ENCODE measurements at regions not wholly inside any gene's neighbourhood (a gene's known extent, or its start where the extent isn't known, plus 50 kb on each side); places are given as distances from the start of the nearest gene placed in this dataset.

DNA sequence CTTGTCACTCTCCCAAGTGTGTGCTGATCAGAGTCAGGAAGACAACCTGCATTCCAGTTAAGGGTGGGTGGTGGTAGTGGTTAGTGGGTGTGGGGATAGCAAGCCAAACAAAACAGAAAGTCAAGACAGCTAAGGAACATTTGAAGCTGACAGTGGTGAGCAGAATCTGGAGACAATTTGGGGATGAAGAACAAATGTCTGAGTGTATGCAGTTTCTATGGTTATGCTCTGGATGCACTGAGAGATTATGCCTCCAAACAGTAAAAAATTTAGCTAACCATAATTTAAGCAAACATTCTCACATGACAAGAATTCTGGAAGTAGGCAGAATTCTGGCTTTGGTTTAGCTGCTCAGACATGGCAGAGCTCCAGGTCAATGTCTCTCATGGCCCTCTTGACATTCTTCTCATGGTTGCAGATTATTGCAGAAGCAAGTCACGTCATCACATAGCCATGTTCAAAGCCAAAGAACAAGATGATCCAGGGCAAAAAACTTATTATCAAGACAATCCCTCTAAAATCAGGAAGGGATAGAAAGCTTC is 148.7 kb downstream of the LURAP1L start:
- H3K27me3 ChIP-seq (ENCODE audit: insufficient read depth) = no peaks in the 10 kb centered on the region
- DNase-seq (ENCODE audit: low spot score) (no peak), ATAC-seq (no peak)
- no peak overlapping the region for H2AFZ ChIP-seq
- H3K4me2 ChIP-seq = no peak overlapping the region
- H3K4me3 Mint-ChIP-seq = no peak overlapping the region
- H3K36me3 Mint-ChIP-seq (ENCODE audit: low read depth) = no peaks in the 10 kb centered on the region
- H3K79me2 ChIP-seq (replicated peaks; ENCODE audit: insufficient read depth) = no peaks in the 10 kb centered on the region
- H3K27ac ChIP-seq (ENCODE audit: low read depth) = no peak overlapping the region
- H3K27me3 Mint-ChIP-seq (ENCODE audit: insufficient read depth, low read depth, poor library complexity) = peaks cover 5% of the 10 kb centered on the region
- TF ChIP-seq, protein P1, sequence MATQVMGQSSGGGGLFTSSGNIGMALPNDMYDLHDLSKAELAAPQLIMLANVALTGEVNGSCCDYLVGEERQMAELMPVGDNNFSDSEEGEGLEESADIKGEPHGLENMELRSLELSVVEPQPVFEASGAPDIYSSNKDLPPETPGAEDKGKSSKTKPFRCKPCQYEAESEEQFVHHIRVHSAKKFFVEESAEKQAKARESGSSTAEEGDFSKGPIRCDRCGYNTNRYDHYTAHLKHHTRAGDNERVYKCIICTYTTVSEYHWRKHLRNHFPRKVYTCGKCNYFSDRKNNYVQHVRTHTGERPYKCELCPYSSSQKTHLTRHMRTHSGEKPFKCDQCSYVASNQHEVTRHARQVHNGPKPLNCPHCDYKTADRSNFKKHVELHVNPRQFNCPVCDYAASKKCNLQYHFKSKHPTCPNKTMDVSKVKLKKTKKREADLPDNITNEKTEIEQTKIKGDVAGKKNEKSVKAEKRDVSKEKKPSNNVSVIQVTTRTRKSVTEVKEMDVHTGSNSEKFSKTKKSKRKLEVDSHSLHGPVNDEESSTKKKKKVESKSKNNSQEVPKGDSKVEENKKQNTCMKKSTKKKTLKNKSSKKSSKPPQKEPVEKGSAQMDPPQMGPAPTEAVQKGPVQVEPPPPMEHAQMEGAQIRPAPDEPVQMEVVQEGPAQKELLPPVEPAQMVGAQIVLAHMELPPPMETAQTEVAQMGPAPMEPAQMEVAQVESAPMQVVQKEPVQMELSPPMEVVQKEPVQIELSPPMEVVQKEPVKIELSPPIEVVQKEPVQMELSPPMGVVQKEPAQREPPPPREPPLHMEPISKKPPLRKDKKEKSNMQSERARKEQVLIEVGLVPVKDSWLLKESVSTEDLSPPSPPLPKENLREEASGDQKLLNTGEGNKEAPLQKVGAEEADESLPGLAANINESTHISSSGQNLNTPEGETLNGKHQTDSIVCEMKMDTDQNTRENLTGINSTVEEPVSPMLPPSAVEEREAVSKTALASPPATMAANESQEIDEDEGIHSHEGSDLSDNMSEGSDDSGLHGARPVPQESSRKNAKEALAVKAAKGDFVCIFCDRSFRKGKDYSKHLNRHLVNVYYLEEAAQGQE (IDR thresholded peaks at IDR 0.05; ENCODE audit: unreplicated experiment) = no peak
- TF ChIP-seq NANOG (IDR thresholded peaks at IDR 0.05; ENCODE audit: borderline replicate concordance) (no peak), JUNB (IDR thresholded peaks at IDR 0.05; ENCODE audit: unreplicated experiment) (no peak), STAT1 (IDR thresholded peaks at IDR 0.05; ENCODE audit: unreplicated experiment) (no peak), EZH2phosphoT487 (IDR thresholded peaks at IDR 0.05; ENCODE audit: unreplicated experiment) (no peak), ZNF114 (CRISPR knock-in tag; IDR thresholded peaks at IDR 0.05) (no peak), CREB1 (CRISPR knock-in tag; IDR thresholded peaks at IDR 0.05; ENCODE audit: low read depth) (no peak), ZNF331 (CRISPR knock-in tag; IDR thresholded peaks at IDR 0.05; ENCODE audit: low read depth) (no peak), EZH2 (IDR thresholded peaks at IDR 0.05; ENCODE audit: low read depth, unreplicated experiment) (no peak), POLR2AphosphoS5 (IDR thresholded peaks at IDR 0.05; ENCODE audit: low read depth) (no peak)
- TF ChIP-seq, protein P2, sequence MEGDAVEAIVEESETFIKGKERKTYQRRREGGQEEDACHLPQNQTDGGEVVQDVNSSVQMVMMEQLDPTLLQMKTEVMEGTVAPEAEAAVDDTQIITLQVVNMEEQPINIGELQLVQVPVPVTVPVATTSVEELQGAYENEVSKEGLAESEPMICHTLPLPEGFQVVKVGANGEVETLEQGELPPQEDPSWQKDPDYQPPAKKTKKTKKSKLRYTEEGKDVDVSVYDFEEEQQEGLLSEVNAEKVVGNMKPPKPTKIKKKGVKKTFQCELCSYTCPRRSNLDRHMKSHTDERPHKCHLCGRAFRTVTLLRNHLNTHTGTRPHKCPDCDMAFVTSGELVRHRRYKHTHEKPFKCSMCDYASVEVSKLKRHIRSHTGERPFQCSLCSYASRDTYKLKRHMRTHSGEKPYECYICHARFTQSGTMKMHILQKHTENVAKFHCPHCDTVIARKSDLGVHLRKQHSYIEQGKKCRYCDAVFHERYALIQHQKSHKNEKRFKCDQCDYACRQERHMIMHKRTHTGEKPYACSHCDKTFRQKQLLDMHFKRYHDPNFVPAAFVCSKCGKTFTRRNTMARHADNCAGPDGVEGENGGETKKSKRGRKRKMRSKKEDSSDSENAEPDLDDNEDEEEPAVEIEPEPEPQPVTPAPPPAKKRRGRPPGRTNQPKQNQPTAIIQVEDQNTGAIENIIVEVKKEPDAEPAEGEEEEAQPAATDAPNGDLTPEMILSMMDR (conservative IDR thresholded peaks at IDR 0.05; ENCODE audit: low read depth in 2 of 2) = no peak
- TF ChIP-seq, protein P3, sequence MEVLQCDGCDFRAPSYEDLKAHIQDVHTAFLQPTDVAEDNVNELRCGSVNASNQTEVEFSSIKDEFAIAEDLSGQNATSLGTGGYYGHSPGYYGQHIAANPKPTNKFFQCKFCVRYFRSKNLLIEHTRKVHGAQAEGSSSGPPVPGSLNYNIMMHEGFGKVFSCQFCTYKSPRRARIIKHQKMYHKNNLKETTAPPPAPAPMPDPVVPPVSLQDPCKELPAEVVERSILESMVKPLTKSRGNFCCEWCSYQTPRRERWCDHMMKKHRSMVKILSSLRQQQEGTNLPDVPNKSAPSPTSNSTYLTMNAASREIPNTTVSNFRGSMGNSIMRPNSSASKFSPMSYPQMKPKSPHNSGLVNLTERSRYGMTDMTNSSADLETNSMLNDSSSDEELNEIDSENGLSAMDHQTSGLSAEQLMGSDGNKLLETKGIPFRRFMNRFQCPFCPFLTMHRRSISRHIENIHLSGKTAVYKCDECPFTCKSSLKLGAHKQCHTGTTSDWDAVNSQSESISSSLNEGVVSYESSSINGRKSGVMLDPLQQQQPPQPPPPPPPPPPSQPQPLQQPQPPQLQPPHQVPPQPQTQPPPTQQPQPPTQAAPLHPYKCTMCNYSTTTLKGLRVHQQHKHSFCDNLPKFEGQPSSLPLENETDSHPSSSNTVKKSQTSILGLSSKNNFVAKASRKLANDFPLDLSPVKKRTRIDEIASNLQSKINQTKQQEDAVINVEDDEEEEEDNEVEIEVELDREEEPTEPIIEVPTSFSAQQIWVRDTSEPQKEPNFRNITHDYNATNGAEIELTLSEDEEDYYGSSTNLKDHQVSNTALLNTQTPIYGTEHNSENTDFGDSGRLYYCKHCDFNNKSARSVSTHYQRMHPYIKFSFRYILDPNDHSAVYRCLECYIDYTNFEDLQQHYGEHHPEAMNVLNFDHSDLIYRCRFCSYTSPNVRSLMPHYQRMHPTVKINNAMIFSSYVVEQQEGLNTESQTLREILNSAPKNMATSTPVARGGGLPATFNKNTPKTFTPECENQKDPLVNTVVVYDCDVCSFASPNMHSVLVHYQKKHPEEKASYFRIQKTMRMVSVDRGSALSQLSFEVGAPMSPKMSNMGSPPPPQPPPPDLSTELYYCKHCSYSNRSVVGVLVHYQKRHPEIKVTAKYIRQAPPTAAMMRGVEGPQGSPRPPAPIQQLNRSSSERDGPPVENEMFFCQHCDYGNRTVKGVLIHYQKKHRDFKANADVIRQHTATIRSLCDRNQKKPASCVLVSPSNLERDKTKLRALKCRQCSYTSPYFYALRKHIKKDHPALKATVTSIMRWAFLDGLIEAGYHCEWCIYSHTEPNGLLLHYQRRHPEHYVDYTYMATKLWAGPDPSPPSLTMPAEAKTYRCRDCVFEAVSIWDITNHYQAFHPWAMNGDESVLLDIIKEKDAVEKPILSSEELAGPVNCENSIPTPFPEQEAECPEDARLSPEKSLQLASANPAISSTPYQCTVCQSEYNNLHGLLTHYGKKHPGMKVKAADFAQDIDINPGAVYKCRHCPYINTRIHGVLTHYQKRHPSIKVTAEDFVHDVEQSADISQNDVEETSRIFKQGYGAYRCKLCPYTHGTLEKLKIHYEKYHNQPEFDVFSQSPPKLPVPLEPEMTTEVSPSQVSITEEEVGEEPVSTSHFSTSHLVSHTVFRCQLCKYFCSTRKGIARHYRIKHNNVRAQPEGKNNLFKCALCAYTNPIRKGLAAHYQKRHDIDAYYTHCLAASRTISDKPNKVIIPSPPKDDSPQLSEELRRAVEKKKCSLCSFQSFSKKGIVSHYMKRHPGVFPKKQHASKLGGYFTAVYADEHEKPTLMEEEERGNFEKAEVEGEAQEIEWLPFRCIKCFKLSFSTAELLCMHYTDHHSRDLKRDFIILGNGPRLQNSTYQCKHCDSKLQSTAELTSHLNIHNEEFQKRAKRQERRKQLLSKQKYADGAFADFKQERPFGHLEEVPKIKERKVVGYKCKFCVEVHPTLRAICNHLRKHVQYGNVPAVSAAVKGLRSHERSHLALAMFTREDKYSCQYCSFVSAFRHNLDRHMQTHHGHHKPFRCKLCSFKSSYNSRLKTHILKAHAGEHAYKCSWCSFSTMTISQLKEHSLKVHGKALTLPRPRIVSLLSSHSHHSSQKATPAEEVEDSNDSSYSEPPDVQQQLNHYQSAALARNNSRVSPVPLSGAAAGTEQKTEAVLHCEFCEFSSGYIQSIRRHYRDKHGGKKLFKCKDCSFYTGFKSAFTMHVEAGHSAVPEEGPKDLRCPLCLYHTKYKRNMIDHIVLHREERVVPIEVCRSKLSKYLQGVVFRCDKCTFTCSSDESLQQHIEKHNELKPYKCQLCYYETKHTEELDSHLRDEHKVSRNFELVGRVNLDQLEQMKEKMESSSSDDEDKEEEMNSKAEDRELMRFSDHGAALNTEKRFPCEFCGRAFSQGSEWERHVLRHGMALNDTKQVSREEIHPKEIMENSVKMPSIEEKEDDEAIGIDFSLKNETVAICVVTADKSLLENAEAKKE (CRISPR knock-in tag; IDR thresholded peaks at IDR 0.05) = no peak
- TF ChIP-seq, protein P4, sequence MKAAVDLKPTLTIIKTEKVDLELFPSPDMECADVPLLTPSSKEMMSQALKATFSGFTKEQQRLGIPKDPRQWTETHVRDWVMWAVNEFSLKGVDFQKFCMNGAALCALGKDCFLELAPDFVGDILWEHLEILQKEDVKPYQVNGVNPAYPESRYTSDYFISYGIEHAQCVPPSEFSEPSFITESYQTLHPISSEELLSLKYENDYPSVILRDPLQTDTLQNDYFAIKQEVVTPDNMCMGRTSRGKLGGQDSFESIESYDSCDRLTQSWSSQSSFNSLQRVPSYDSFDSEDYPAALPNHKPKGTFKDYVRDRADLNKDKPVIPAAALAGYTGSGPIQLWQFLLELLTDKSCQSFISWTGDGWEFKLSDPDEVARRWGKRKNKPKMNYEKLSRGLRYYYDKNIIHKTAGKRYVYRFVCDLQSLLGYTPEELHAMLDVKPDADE (IDR thresholded peaks at IDR 0.05) = no peak
- H3K4me1 Mint-ChIP-seq = peaks cover 14% of the 10 kb centered on the region; the same call in 2 of the 3 replicates
- H3K27ac Mint-ChIP-seq = no peak overlapping the region
- H3K9me2 ChIP-seq (ENCODE audit: insufficient read depth) = peaks cover 25% of the 10 kb centered on the region
- no peaks in the 10 kb centered on the region for H3F3A ChIP-seq (replicated peaks; ENCODE audit: low read depth)
- H3K36me3 ChIP-seq (ENCODE audit: insufficient read depth) = no peaks in the 10 kb centered on the region
- no peaks in the 10 kb centered on the region for H3K9me3 Mint-ChIP-seq
- no peaks in the 10 kb centered on the region for H4K20me1 ChIP-seq (replicated peaks; ENCODE audit: insufficient read depth)
- no peaks in the 10 kb centered on the region for H3K4me1 ChIP-seq (ENCODE audit: insufficient read depth)
- H3K4me3 ChIP-seq = no peak overlapping the region

Data from GM23338 (cell line).